Activated CD4-positive, CD25-positive, alpha-beta regulatory T cell treated with anti-CD3 and anti-CD28 coated beads, Interleukin-2, amount 50 U/mL, for 24 hours (primary cell): ENCODE measurements at regions not wholly inside any gene's neighbourhood (a gene's known extent, or its start where the extent isn't known, plus 50 kb on each side); places are given as distances from the start of the nearest gene placed in this dataset.
"Not testable (repeated sequence)": the region's sequence is repeated elsewhere in the genome, so short reads cannot be mapped to it uniquely, and the experiment has no call there.

Experiments used
- ATAC-seq, 2 donors: fragments of 150-1000 bp; cut with Tn5 transposase; one replicate each; pipeline ENCODE4 v1.10.0; 2021; ENCODE audit warnings: mild to moderate bottlenecking in 1 of 2, moderate library complexity in 1 of 2

- no peak for ATAC-seq
These were observed 291.7 kb upstream of the GATB start for GRCh38 chr4:152052451-152053057.

- ATAC-seq, result not testable (repeated sequence)
These were observed 290.5 kb upstream of the GATB start for GRCh38 chr4:152051332-152051731.

- no peak for ATAC-seq
These were observed 289.3 kb upstream of the GATB start for GRCh38 chr4:152050106-152050505.

GRCh38 chr4:152047451-152047850 lies 286.6 kb upstream of the GATB start:
- no peak for ATAC-seq

- ATAC-seq, result no peak
These were observed 285.2 kb upstream of the GATB start for GRCh38 chr4:152045807-152046571.

GRCh38 chr4:152045449-152045806 lies 284.6 kb upstream of the GATB start:
- ATAC-seq, result no peak

- ATAC-seq, result no peak
These were observed 283.7 kb upstream of the GATB start for GRCh38 chr4:152044331-152045036.

- no peak for ATAC-seq
These were observed 280.5 kb upstream of the GATB start for GRCh38 chr4:152041295-152041694.

GRCh38 chr4:152039691-152040090 lies 278.9 kb upstream of the GATB start:
- ATAC-seq, result no peak

GRCh38 chr4:152039023-152039481 lies 278.2 kb upstream of the GATB start:
- ATAC-seq, result no peak

GRCh38 chr4:152038238-152038637 lies 277.4 kb upstream of the GATB start:
- ATAC-seq, result no peak

GRCh38 chr4:152037435-152037834 lies 276.6 kb upstream of the GATB start:
- no peak for ATAC-seq

- ATAC-seq, result no peak
These were observed 272.8 kb upstream of the GATB start for GRCh38 chr4:152033621-152034020.

- ATAC-seq, result no peak
These were observed 271.9 kb upstream of the GATB start for GRCh38 chr4:152032722-152033131.

GRCh38 chr4:152029631-152030030 lies 268.8 kb upstream of the GATB start:
- no peak for ATAC-seq

- no peak for ATAC-seq
These were observed 267.3 kb upstream of the GATB start for GRCh38 chr4:152028131-152028530.

- ATAC-seq, result no peak
These were observed 264.1 kb upstream of the GATB start for GRCh38 chr4:152024881-152025280.

GRCh38 chr4:152023674-152024073 lies 262.9 kb upstream of the GATB start:
- ATAC-seq, result no peak

GRCh38 chr4:152022543-152022942 lies 261.7 kb upstream of the GATB start:
- no peak for ATAC-seq

- no peak for ATAC-seq
These were observed 261.1 kb upstream of the GATB start for GRCh38 chr4:152021788-152022438.

- no peak for ATAC-seq
These were observed 259.3 kb upstream of the GATB start for GRCh38 chr4:152020073-152020472.

- ATAC-seq, result no peak
These were observed 255.5 kb upstream of the GATB start for GRCh38 chr4:152016303-152016620.

GRCh38 chr4:152015597-152016302 lies 254.9 kb upstream of the GATB start:
- ATAC-seq, result no peak
